Natural killer cell (primary cell): ENCODE measurements at regions not wholly inside any gene's neighbourhood (a gene's known extent, or its start where the extent isn't known, plus 50 kb on each side); places are given as distances from the start of the nearest gene placed in this dataset.

Experiments used
- ATAC-seq, 3 donors: fragments of 150-1000 bp in 2 of 3; fragments of 200-7000 bp in 1 of 3; cut with Tn5 transposase; 1 replicate in 1 of 3; 2 replicates in 2 of 3; pipeline ENCODE4 v1.10.0; 2021; ENCODE audit warnings: mild to moderate bottlenecking in 2 of 3, moderate library complexity in 2 of 3
- DNase-seq, 2 donors: peaks; one replicate each; pipeline versions ENCODE4 v3.0.0 to v3.0.0-alpha.2; 2013 to 2021; ENCODE audit warnings: mixed read lengths in 1 of 2
- H3K27ac ChIP-seq: one replicate; pipeline ENCODE4 v1.5.1; 2013; ENCODE audit warnings: mild to moderate bottlenecking, low read length
- H3K27me3 ChIP-seq: one replicate; pipeline ENCODE4 v1.6.1; 2013; ENCODE audit warnings: low read length; ENCODE audit not compliant: control insufficient read depth, insufficient read depth
- H3K36me3 ChIP-seq: one replicate; pipeline ENCODE4 v1.6.1; 2013; ENCODE audit warnings: low read length; ENCODE audit not compliant: control insufficient read depth, insufficient read depth
- H3K4me1 ChIP-seq: one replicate; pipeline ENCODE4 v1.6.1; 2013; ENCODE audit warnings: low read length; ENCODE audit not compliant: control insufficient read depth, insufficient read depth
- H3K4me3 ChIP-seq: one replicate; pipeline ENCODE4 v1.5.1; 2013; ENCODE audit warnings: low read length
- H3K9me3 ChIP-seq: one replicate; pipeline ENCODE4 v1.6.1; 2013; ENCODE audit warnings: low read length; ENCODE audit not compliant: control insufficient read depth, insufficient read depth
- H3K27ac Mint-ChIP-seq, 2 donors: one replicate each; pipeline ENCODE4 v1.8.0; 2022; ENCODE audit warnings: mild to moderate bottlenecking in 2 of 2, mixed read lengths in 2 of 2, moderate library complexity in 1 of 2
- H3K27me3 Mint-ChIP-seq, 2 donors: one replicate each; pipeline ENCODE4 v1.8.0; 2022; ENCODE audit warnings: low read depth in 2 of 2, mixed read lengths in 2 of 2
- H3K36me3 Mint-ChIP-seq: one replicate; pipeline ENCODE4 v1.8.0; 2022; ENCODE audit warnings: mixed read lengths
- H3K4me1 Mint-ChIP-seq, 2 donors: one replicate each; pipeline ENCODE4 v1.8.0; 2022; ENCODE audit warnings: mixed read lengths in 2 of 2
- H3K4me3 Mint-ChIP-seq: one replicate; pipeline ENCODE4 v1.8.0; 2022; ENCODE audit warnings: mild to moderate bottlenecking, moderate library complexity, mixed read lengths
- H3K9me3 Mint-ChIP-seq, 2 donors: one replicate each; pipeline ENCODE4 v1.8.0; 2022; ENCODE audit warnings: mixed read lengths in 2 of 2
- CTCF ChIP-seq: fragments of 200-600 bp; IDR thresholded peaks from one replicate; pipeline ENCODE4 v1.8.0; 2022; ENCODE audit warnings: antibody characterized with exemption
- WGBS: methylation state at CpG from one replicate; pipeline ENCODE4 v1.1.7; 2013; ENCODE audit warnings: missing lambda C conversion rate; ENCODE audit not compliant: insufficient coverage; 5-methylcytosine and 5-hydroxymethylcytosine counted together
- intact Hi-C: fragments of 100-400 bp; cut with micrococcal nuclease; formaldehyde crosslinking; loops from one replicate; pipeline ENCODE4 v1.14.2; 2022

DNA sequence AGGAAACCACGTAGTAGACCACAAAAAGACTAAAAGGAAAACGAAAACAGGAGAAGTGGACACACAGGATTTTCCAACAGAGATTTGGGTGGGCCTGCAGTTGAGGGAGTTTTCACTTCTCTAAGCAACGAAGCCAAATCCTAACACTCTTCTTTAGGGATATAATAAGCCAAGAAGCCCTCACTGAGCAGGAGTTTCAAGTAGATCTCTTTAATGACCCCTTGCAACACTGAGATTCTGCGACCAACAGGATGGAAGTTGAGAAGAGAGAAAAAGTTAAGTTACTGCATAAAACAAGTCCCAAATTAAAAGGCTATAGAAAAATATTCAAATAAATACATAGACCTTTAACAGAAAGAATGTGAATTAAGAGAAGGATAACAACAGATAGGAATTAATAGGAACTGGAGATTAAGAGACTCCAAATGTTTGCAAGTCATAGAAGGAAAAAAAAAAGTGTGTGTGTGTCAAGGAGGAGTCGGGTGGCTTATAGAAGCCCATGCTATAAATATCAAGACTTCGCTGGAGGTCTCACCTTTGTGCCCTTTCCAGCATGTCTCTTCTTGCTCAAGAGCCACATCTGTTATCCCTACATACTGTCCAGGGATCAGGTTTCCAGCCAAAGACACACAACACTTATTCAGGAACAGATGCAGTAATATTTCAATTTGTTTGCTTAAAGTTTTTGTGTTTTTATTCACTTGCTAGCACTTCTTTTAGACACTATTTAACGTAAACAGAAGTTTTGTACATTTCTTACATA lies 69.4 kb upstream of the ARHGAP28 start:
- no peak for DNase-seq
- Histone ChIP-seq H3K27me3 (no peaks in the 10 kb centered on the region), H3K4me1 (no peaks in the 10 kb centered on the region), H3K27ac (no peak overlapping the region), H3K36me3 (no peaks in the 10 kb centered on the region), H3K9me3 (no peaks in the 10 kb centered on the region), H3K4me3 (no peak overlapping the region)
- Mint-ChIP-seq H3K27ac (no peak overlapping the region), H3K36me3 (no peaks in the 10 kb centered on the region), H3K4me1 (no peaks in the 10 kb centered on the region), H3K27me3 (no peaks in the 10 kb centered on the region), H3K9me3 (peaks cover 0 to 5% of the 10 kb centered on the region in 2 donors), H3K4me3 (no peak overlapping the region)
- intact Hi-C loops: no loop called here
- no peak for TF ChIP-seq CTCF
- no peak for ATAC-seq
- WGBS: 82% methylated on average over 4 of the region's 7 CpGs

GRCh38 chr18:6661692-6662415 lies 67.7 kb upstream of the ARHGAP28 start:
- no peaks in the 10 kb centered on the region for H3K27me3 ChIP-seq
- no peaks in the 10 kb centered on the region for H3K4me1 ChIP-seq
- peaks cover 0 to 5% of the 10 kb centered on the region in 2 donors for H3K9me3 Mint-ChIP-seq
- TF ChIP-seq CTCF: no peak
- ATAC-seq: no peak
- DNase-seq: no peak
- 79% methylated on average over 3 of the region's 4 CpGs for WGBS
- no peaks in the 10 kb centered on the region for H3K27me3 Mint-ChIP-seq
- H3K27ac ChIP-seq: no peak overlapping the region
- no peak overlapping the region for H3K4me3 ChIP-seq
- H3K27ac Mint-ChIP-seq: no peak overlapping the region
- intact Hi-C loops: no loop called here
- H3K9me3 ChIP-seq: no peaks in the 10 kb centered on the region
- no peaks in the 10 kb centered on the region for H3K4me1 Mint-ChIP-seq
- H3K36me3 ChIP-seq: no peaks in the 10 kb centered on the region
- H3K36me3 Mint-ChIP-seq: no peaks in the 10 kb centered on the region
- H3K4me3 Mint-ChIP-seq: no peak overlapping the region

DNA sequence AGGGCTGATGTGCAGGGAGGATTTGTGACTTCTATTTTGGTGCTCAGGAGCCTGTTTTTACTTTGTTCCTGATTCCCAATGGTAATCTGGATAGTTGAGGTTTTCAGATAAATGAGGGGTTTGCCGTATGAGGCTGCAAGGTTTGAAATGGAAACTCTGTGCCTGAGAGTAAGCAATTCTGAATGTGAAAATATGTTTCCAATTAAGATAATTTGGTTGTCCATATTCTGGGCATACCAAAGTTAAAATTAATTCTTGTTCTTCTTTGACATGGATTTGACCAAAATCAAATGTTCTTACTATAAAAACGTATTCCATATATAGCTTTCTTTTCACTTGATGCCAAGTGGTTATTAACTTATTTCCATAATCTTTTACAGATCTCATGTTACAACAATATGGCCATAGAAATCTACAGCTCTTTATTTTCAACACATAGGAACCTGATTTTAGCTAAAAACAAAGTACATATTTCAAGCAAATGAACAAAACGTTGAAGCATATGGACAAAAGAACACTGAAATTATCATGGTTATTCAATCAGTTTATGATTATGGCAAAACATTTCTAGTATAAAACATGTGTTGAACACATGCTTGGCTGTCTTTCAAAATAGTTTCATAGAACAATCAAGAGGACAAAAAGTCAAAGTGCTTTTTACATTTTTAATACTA lies 63.4 kb upstream of the ARHGAP28 start:
- 83% methylated on average over 2 of the region's 3 CpGs for WGBS
- ATAC-seq (no peak), DNase-seq (no peak)
- Mint-ChIP-seq H3K4me3 (no peak overlapping the region), H3K36me3 (no peaks in the 10 kb centered on the region), H3K9me3 (peaks cover 0 to 6% of the 10 kb centered on the region in 2 donors), H3K4me1 (no peaks in the 10 kb centered on the region), H3K27ac (no peak overlapping the region), H3K27me3 (no peaks in the 10 kb centered on the region)
- no peak for TF ChIP-seq CTCF
- Histone ChIP-seq H3K27me3 (no peaks in the 10 kb centered on the region), H3K27ac (no peak overlapping the region), H3K36me3 (no peaks in the 10 kb centered on the region), H3K4me1 (no peaks in the 10 kb centered on the region), H3K4me3 (no peak overlapping the region), H3K9me3 (no peaks in the 10 kb centered on the region)
- intact Hi-C loops: no loop called here
